Psoas muscle (tissue), 7 donors: ENCODE measurements at regions not wholly inside any gene's neighbourhood (a gene's known extent, or its start where the extent isn't known, plus 50 kb on each side); places are given as distances from the start of the nearest gene placed in this dataset.
"Not testable (repeated sequence)": the region's sequence is repeated elsewhere in the genome, so short reads cannot be mapped to it uniquely, and the experiment has no call there.

Experiments used
- ATAC-seq, 4 donors: fragments of 200-7000 bp; cut with Tn5 transposase; one replicate each; pipeline ENCODE4 v1.9.1; 2020; ENCODE audit warnings: moderate library complexity in 3 of 4, mild to moderate bottlenecking in 2 of 4
- DNase-seq, 2 donors: peaks; one replicate each; pipeline ENCODE4 v3.0.0-alpha.2; 2020
- H3K27ac ChIP-seq: fragments of 200-600 bp; one replicate; pipeline ENCODE4 v1.8.0; 2022
- H3K27me3 ChIP-seq, 3 donors: fragments of 200-600 bp in 1 of 3; one replicate each; pipeline versions ENCODE4 v1.6.1 to v1.8.0; 2013 to 2022; ENCODE audit warnings: low read length in 2 of 3, mild to moderate bottlenecking in 2 of 3, moderate library complexity in 1 of 3; ENCODE audit not compliant: insufficient read depth in 3 of 3
- H3K36me3 ChIP-seq, 2 donors: fragments of 200-600 bp in 1 of 2; one replicate each; pipeline versions ENCODE4 v1.6.1 to v1.8.0; 2013 to 2022; ENCODE audit warnings: low read depth in 1 of 2, mild to moderate bottlenecking in 1 of 2, moderate library complexity in 1 of 2; ENCODE audit not compliant: insufficient read depth in 1 of 2
- H3K4me1 ChIP-seq: fragments of 200-600 bp; one replicate; pipeline ENCODE4 v1.8.0; 2022
- H3K4me3 ChIP-seq: fragments of 200-600 bp; one replicate; pipeline ENCODE4 v1.8.0; 2022; ENCODE audit warnings: mild to moderate bottlenecking
- H3K9me3 ChIP-seq: fragments of 200-600 bp; one replicate; pipeline ENCODE4 v1.8.0; 2022
- WGBS, 3 donors: extraction: QIAGEN DNeasy Blood & Tissue Kit; methylation state at CpG; one replicate each; pipeline versions ENCODE4 v1.1.6 to v1.1.7; 2013; 5-methylcytosine and 5-hydroxymethylcytosine counted together
- intact Hi-C, 2 donors: fragments of 100-400 bp; cut with DNase I; formaldehyde crosslinking; loops; one replicate each; pipeline versions ENCODE4 v1.11.0 to v1.14.2; 2022
- TF ChIP-seq, protein P1 (sequence below): fragments of 200-600 bp; IDR thresholded peaks from one replicate; pipeline ENCODE4 v1.8.0; 2022; ENCODE audit warnings: antibody characterized with exemption
- donor health status: healthy with polysubstance abuse.
- donor health status: DM: no; HTN: no; CAD: no; lungs with moderate emphysema.
- donor health status: Bipolar disorder and iron deficiency.
- donor health status: healthy.
- donor health status: DM: yes; HTN: yes; CAD: no.
- donor health status: DM: no; HTN: no; CAD: no.
- donor health status: DM: yes; HTN: yes; CAD: no.

DNA sequence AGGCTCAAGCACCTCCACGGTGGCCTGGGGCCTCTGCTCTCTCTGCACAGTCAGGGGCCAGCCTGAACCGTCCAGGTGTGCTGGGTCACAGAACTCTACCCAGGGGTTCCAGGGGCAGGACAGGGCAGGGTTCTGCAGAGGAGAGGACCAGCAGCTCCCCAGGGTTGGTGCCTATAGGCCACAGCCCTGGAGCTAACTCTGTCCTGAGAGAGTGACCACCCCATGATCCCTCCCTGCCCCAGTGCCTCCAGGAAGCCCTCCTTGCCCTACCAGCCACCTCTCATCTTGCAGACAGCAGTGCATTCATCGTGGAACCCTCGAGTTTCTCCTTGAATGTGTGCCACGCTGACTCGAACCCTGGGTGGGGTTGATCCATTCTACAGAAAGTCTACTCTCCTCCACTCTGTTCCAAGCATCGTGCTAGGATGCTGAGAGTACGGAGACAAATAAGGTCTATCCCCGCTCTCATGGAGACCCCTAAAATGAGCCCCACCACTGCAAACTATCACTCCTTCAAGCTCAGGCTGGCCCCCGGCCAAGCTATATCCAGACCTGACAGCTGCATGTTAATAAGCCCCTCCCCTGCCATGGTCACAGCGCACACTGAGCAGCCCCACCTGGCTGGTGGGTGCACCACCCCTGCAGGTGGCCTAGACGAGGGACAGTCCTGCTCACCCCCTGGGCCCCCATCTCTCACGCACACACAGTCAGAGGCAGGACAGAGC lies 138.1 kb upstream of the FOXD4L5 start:
- H3K4me1 ChIP-seq, ATAC-seq, H3K27me3 ChIP-seq, H3K36me3 ChIP-seq, DNase-seq, H3K9me3 ChIP-seq, H3K4me3 ChIP-seq, intact Hi-C loops, H3K27ac ChIP-seq: not testable (repeated sequence)
- WGBS, 3 donors, result 75 to 78% (median 76%) methylated on average over 11 to 12 of the region's 13 CpGs

DNA sequence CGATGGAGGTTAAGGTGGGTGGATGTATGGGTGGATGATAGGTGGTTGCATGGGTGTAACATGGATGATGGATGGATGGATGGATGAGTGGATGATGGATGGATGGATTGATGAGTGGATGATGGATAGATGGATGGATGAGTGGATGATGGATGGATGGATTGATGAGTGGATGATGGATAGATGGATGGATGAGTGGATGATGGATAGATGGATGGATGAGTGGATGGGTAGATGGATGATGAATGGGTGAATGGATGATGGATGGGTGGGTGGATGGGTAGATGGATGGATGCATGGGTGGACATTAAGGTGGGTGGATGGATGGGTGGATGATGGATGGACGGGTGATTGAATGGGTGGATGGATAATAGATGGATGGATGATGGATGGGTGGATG lies 136.5 kb upstream of the FOXD4L5 start:
- intact Hi-C loops, result not testable (repeated sequence)

GRCh38 chr9:65420771-65421170 lies 135.8 kb upstream of the FOXD4L5 start:
- TF ChIP-seq, protein P1, sequence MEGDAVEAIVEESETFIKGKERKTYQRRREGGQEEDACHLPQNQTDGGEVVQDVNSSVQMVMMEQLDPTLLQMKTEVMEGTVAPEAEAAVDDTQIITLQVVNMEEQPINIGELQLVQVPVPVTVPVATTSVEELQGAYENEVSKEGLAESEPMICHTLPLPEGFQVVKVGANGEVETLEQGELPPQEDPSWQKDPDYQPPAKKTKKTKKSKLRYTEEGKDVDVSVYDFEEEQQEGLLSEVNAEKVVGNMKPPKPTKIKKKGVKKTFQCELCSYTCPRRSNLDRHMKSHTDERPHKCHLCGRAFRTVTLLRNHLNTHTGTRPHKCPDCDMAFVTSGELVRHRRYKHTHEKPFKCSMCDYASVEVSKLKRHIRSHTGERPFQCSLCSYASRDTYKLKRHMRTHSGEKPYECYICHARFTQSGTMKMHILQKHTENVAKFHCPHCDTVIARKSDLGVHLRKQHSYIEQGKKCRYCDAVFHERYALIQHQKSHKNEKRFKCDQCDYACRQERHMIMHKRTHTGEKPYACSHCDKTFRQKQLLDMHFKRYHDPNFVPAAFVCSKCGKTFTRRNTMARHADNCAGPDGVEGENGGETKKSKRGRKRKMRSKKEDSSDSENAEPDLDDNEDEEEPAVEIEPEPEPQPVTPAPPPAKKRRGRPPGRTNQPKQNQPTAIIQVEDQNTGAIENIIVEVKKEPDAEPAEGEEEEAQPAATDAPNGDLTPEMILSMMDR, result no peak
- no peaks in the 10 kb centered on the region for H3K9me3 ChIP-seq
- intact Hi-C loops, result no loop called here
- H3K27me3 ChIP-seq, result peaks cover 0 to 3% (median 0%) of the 10 kb centered on the region in 3 donors
- ATAC-seq (no peak), DNase-seq (no peak)
- no peak overlapping the region for H3K27ac ChIP-seq
- H3K4me3 ChIP-seq, result no peak overlapping the region
- 64 to 83% (median 79%) methylated on average over 3 to 5 of the region's 5 CpGs for WGBS, 3 donors
- no peaks in the 10 kb centered on the region for H3K4me1 ChIP-seq
- H3K36me3 ChIP-seq, result no peaks in the 10 kb centered on the region

More for the DNA sequence above, 136.5 kb upstream of the FOXD4L5 start:
- H3K27ac ChIP-seq, H3K9me3 ChIP-seq, DNase-seq, H3K4me3 ChIP-seq, H3K4me1 ChIP-seq, ATAC-seq, H3K36me3 ChIP-seq, H3K27me3 ChIP-seq: not testable (repeated sequence)
- 48 to 79% (median 65%) methylated on average over 2 of the region's 2 CpGs for WGBS, 3 donors

DNA sequence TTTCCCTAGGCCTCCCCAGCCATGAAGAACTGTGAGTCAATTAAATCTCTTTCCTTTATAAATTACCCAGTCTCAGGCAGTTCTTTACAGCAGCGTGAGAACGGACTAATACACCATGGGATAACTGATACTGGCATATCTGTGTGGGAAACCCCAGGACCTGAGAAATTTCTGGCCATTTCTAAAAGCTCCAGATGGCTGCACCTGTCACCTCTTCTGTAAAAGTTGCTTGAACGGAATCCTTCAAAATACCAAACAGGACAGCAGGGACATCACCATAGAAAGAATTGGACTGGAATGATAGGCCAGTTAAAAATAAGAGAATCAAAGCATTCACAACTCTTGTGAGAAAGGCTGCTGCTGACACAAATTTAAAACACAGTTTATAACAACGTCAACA lies 134.0 kb upstream of the FOXD4L5 start:
- intact Hi-C loops, H3K27me3 ChIP-seq, H3K4me3 ChIP-seq, H3K9me3 ChIP-seq, DNase-seq, H3K4me1 ChIP-seq, ATAC-seq, H3K36me3 ChIP-seq, H3K27ac ChIP-seq: not testable (repeated sequence)
- WGBS, 3 donors, result 57 to 75% (median 62%) methylated on average over 4 of the region's 4 CpGs

DNA sequence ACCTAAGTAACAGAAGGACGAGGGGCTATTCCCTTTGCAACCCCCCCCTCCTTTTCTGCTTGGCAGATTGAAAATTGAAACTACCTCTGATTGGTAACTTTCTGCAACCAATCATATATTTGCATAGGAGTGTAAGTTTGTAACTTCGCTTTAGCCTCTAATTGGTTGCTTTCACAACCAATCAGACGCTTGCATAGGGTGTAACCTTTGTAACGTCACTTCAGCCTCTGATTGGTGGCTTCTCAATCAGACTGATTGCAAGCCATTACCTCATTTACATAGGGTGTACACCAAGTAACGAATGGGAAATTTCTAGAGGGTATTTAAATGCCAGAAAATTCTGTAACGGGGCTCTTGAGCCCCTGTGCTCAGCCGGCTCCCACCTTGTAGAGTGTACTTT lies 131.9 kb upstream of the FOXD4L5 start:
- H3K27me3 ChIP-seq, H3K27ac ChIP-seq, H3K36me3 ChIP-seq, H3K4me1 ChIP-seq, H3K9me3 ChIP-seq, ATAC-seq, intact Hi-C loops, H3K4me3 ChIP-seq, DNase-seq: not testable (repeated sequence)
- WGBS, 3 donors, result 58 to 59% (median 58%) methylated on average over 7 of the region's 7 CpGs

GRCh38 chr9:65414249-65414648 lies 129.2 kb upstream of the FOXD4L5 start:
- DNase-seq, H3K36me3 ChIP-seq, H3K9me3 ChIP-seq, ATAC-seq, intact Hi-C loops, H3K4me3 ChIP-seq, H3K27me3 ChIP-seq, H3K27ac ChIP-seq, H3K4me1 ChIP-seq: not testable (repeated sequence)
- 43 to 53% (median 44%) methylated on average over 4 of the region's 4 CpGs for WGBS, 3 donors

DNA sequence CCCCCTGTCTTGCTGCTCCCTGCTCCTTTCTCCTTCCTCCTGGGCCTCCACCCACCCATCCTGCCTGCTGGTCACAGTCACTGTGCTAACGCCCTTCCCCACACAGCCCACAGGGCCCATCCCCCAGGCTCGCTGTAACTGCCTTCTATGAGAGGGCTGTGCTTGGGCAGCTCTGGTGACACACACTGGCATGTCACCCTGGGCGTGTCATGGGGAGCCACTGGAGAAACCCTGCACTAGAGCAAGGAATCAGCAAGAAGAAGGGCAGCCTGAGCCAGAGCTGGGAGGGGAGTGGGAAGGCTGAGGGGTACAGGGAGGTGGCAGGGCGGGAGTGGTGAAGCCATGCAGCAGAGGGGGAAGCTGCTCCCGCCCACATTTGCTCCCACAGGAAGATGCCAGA lies 128.4 kb upstream of the FOXD4L5 start:
- ATAC-seq, H3K4me1 ChIP-seq, DNase-seq, H3K4me3 ChIP-seq, intact Hi-C loops, H3K27me3 ChIP-seq, H3K9me3 ChIP-seq, H3K36me3 ChIP-seq, H3K27ac ChIP-seq: not testable (repeated sequence)
- WGBS, 3 donors, result 69 to 70% (median 69%) methylated on average over 4 to 5 of the region's 5 CpGs
